Effector memory CD4-positive, alpha-beta T cell (primary cell): ENCODE measurements at regions not wholly inside any gene's neighbourhood (a gene's known extent, or its start where the extent isn't known, plus 50 kb on each side); places are given as distances from the start of the nearest gene placed in this dataset.

Experiments
- DNase-seq, 3 donors: peaks; one replicate each; pipeline ENCODE4 v3.0.0-alpha.2; 2020
- H3K27ac ChIP-seq: 2 replicates; pipeline ENCODE4 v1.7.0; 2013; ENCODE audit warnings: mild to moderate bottlenecking, low read length, moderate library complexity; ENCODE audit not compliant: insufficient read depth, poor library complexity, severe bottlenecking
- H3K27me3 ChIP-seq: replicated peaks from 2 replicates; pipeline ENCODE4 v1.7.0; 2013; ENCODE audit warnings: mild to moderate bottlenecking, low read length; ENCODE audit not compliant: insufficient read depth, control insufficient read depth, poor library complexity, severe bottlenecking
- H3K36me3 ChIP-seq: 2 replicates; pipeline ENCODE4 v1.7.0; 2013; ENCODE audit warnings: mild to moderate bottlenecking, low read length, moderate library complexity; ENCODE audit not compliant: control insufficient read depth, insufficient read depth
- H3K4me1 ChIP-seq: 2 replicates; pipeline ENCODE4 v1.7.0; 2013; ENCODE audit warnings: low read length, mild to moderate bottlenecking; ENCODE audit not compliant: control insufficient read depth, insufficient read depth, poor library complexity, severe bottlenecking
- H3K4me3 ChIP-seq: 2 replicates; pipeline ENCODE4 v1.7.0; 2013; ENCODE audit warnings: low read length, low read depth, mild to moderate bottlenecking; ENCODE audit not compliant: insufficient read depth, poor library complexity, severe bottlenecking
- H3K9me3 ChIP-seq: 2 replicates; pipeline ENCODE4 v1.7.0; 2013; ENCODE audit warnings: mild to moderate bottlenecking, low read length, moderate library complexity; ENCODE audit not compliant: control insufficient read depth

- Histone ChIP-seq H3K9me3 (no peaks in the 10 kb centered on the region), H3K4me3 (no peak overlapping the region), H3K4me1 (no peaks in the 10 kb centered on the region), H3K36me3 (no peaks in the 10 kb centered on the region), H3K27me3 (no peaks in the 10 kb centered on the region), H3K27ac (no peak overlapping the region)
- no peak for DNase-seq
These were observed 173.7 kb downstream of the BUB3 start for GRCh38 chr10:123327896-123328295.

GRCh38 chr10:123331438-123331837, 177.2 kb downstream of the BUB3 start:
- Histone ChIP-seq H3K4me1 (no peaks in the 10 kb centered on the region), H3K36me3 (no peaks in the 10 kb centered on the region), H3K27me3 (no peaks in the 10 kb centered on the region), H3K27ac (no peak overlapping the region), H3K4me3 (no peak overlapping the region), H3K9me3 (no peaks in the 10 kb centered on the region)
- no peak for DNase-seq

GRCh38 chr10:123346581-123346980, 192.4 kb downstream of the BUB3 start:
- Histone ChIP-seq H3K27me3 (no peaks in the 10 kb centered on the region), H3K4me1 (no peaks in the 10 kb centered on the region), H3K27ac (no peak overlapping the region), H3K9me3 (no peaks in the 10 kb centered on the region), H3K36me3 (no peaks in the 10 kb centered on the region), H3K4me3 (no peak overlapping the region)
- DNase-seq = no peak

GRCh38 chr10:123348691-123349572, 194.7 kb downstream of the BUB3 start:
- Histone ChIP-seq H3K4me3 (no peak overlapping the region), H3K27me3 (no peaks in the 10 kb centered on the region), H3K9me3 (no peaks in the 10 kb centered on the region), H3K27ac (no peak overlapping the region), H3K36me3 (no peaks in the 10 kb centered on the region), H3K4me1 (no peaks in the 10 kb centered on the region)
- no peak for DNase-seq

- no peaks in the 10 kb centered on the region for H3K27me3 ChIP-seq
- DNase-seq = no peak
These were observed 197.5 kb downstream of the BUB3 start for GRCh38 chr10:123351715-123352114.

GRCh38 chr10:123354521-123354920, 200.3 kb downstream of the BUB3 start:
- no peak for DNase-seq
- no peaks in the 10 kb centered on the region for H3K27me3 ChIP-seq
- no peak overlapping the region for H3K4me3 ChIP-seq
- no peaks in the 10 kb centered on the region for H3K36me3 ChIP-seq
- H3K27ac ChIP-seq = no peak overlapping the region
- H3K4me1 ChIP-seq = no peaks in the 10 kb centered on the region
- H3K9me3 ChIP-seq = no peaks in the 10 kb centered on the region

More at GRCh38 chr10:123351715-123352114, 197.5 kb downstream of the BUB3 start:
- Histone ChIP-seq H3K4me1 (no peaks in the 10 kb centered on the region), H3K4me3 (no peak overlapping the region), H3K27ac (no peak overlapping the region), H3K36me3 (no peaks in the 10 kb centered on the region), H3K9me3 (no peaks in the 10 kb centered on the region)

- no peaks in the 10 kb centered on the region for H3K36me3 ChIP-seq
These were observed 201.7 kb downstream of the BUB3 start for GRCh38 chr10:123355748-123356481.

GRCh38 chr10:123356799-123357198, 202.6 kb downstream of the BUB3 start:
- Histone ChIP-seq H3K27ac (no peak overlapping the region), H3K4me1 (no peaks in the 10 kb centered on the region), H3K36me3 (no peaks in the 10 kb centered on the region), H3K4me3 (no peak overlapping the region), H3K27me3 (no peaks in the 10 kb centered on the region), H3K9me3 (no peaks in the 10 kb centered on the region)
- DNase-seq = no peak

More at GRCh38 chr10:123355748-123356481, 201.7 kb downstream of the BUB3 start:
- DNase-seq = no peak
- Histone ChIP-seq H3K9me3 (no peaks in the 10 kb centered on the region), H3K4me3 (no peak overlapping the region), H3K4me1 (no peaks in the 10 kb centered on the region), H3K27me3 (no peaks in the 10 kb centered on the region), H3K27ac (no peak overlapping the region)

- H3K4me3 ChIP-seq = no peak overlapping the region
- no peaks in the 10 kb centered on the region for H3K9me3 ChIP-seq
- H3K4me1 ChIP-seq = no peaks in the 10 kb centered on the region
- no peaks in the 10 kb centered on the region for H3K36me3 ChIP-seq
- no peaks in the 10 kb centered on the region for H3K27me3 ChIP-seq
- no peak overlapping the region for H3K27ac ChIP-seq
- no peak for DNase-seq
These were observed 203.3 kb downstream of the BUB3 start for GRCh38 chr10:123357421-123357930.

- Histone ChIP-seq H3K27me3 (no peaks in the 10 kb centered on the region), H3K9me3 (no peaks in the 10 kb centered on the region), H3K4me1 (no peaks in the 10 kb centered on the region), H3K36me3 (no peaks in the 10 kb centered on the region), H3K4me3 (no peak overlapping the region), H3K27ac (no peak overlapping the region)
- DNase-seq = no peak
These were observed 205.3 kb downstream of the BUB3 start for GRCh38 chr10:123359539-123359938.
